GM19395 (cell line): ENCODE measurements at regions not wholly inside any gene's neighbourhood (a gene's known extent, or its start where the extent isn't known, plus 50 kb on each side); places are given as distances from the start of the nearest gene placed in this dataset.
"Not testable (repeated sequence)": the region's sequence is repeated elsewhere in the genome, so short reads cannot be mapped to it uniquely, and the experiment has no call there.

Experiments used
- ATAC-seq: cut with Tn5 transposase; IDR thresholded peaks from one replicate; pipeline ENCODE4 v1.9.1; 2021; ENCODE audit warnings: mild to moderate bottlenecking, moderate library complexity; ENCODE audit not compliant: unreplicated experiment

DNA sequence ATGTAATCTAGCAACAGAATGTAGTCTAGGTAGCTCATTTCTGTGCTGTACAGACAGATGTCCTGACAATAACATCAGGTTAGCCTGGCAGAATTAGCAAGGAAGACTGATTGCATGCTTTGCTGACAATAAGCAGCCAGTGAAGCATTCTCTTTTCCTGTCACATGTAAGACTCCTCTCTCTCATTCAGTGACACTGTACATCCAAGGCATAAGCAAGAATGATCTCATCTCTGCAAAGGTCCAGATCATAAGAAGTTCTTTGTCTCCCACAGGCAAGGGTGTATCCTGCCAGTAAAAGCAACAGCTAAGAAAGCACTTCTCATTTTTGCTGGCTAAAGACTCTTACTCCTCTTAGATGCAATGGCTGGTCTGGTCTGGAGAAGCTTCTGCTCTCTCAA is 861.8 kb downstream of the TAF11L14 start:
- ATAC-seq, result no peak

DNA sequence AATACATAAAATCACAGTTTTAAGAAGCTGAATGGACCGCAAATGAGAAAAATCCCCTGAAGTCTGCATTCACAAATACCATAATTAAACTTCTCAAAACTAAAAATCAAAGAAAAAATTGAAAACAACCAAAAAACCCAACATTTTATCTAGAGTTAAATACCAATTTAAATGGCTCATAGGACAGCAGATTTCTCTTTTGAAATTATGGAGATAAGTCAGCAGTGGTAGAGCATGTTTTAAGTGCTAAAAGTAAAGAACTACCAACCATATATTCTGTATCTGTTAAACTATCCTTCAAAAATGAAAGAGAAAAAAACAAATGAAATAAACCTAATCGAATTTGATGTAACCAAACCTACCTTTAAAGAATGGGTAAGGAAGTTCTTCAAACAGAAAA is 862.8 kb downstream of the TAF11L14 start:
- ATAC-seq, result no peak

DNA sequence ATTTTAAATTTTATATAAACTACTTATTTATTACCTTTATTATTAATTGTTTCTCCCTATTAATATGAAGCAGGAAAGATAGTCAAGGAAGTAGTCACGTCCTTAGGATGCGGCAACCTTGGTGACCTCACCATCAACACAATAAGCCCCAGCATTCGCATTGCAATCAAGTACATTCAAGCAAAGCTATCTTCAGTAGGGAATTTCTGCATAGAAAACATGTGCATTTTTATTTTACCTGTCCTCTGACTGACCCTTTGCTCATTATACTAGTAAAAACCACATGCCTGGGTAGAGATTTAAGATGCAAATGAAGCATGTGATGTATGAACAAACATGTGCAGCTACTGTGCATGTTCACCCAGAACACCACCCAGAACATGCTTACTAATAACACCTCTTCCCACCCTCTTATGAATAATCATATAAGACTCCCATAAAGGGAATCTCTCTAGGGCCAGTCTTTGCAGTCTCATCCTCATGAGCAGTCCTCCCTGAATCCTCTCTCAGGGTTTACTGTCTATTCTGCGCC is 869.6 kb downstream of the TAF11L14 start:
- ATAC-seq, result no peak

DNA sequence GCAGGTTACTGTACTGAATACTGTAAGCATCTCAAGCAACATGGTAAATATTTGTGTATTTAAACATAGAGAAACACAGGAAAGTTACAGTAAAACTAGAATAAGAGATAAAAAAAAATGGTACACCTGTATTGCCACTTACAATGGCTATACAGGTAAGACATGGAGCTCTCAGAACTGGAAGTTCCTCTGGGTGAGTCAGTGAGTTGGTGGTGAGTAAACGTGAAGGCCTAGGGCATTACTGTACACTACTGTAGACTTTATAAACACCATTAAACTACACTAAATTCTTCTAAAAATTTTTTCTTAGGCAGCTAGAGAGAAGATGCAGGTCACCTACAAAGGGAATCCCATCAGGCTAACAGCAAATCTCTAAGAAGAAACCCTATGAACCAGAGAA is 872.9 kb downstream of the TAF11L14 start:
- ATAC-seq, result no peak

DNA sequence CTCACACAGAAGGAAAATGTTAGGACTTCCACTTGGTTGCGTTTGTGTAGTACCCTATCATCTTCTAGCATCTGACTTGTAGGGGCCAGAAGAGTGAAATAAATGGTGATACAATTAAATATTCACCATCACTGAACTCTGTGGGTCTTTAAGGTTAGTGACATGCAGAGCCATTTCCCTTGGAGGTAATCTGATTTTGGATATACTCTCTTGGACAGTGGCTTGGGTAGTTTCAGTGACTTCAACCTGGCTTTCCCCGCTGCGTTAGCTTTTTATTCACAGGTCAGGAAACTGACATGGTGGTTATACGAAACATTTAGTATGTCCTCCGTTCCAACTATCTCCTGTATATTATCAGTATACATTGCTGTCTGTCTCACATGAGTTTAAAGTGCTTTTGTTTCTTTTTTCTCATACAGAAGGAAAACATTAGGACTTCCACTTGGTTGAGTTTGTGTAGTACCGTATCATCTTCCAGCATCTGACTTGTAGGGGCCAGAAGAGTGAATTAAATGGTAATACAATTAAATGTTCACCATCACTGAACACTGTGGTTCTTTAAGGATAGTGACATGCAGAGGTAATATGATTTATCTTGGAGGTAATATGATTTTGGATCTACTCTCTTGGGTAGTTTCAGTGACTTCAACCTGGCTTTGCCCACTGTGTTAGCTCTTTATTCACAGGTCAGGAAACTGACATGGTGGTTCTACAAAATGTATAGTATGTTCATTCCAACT is 883.6 kb downstream of the TAF11L14 start:
- ATAC-seq, result no peak

DNA sequence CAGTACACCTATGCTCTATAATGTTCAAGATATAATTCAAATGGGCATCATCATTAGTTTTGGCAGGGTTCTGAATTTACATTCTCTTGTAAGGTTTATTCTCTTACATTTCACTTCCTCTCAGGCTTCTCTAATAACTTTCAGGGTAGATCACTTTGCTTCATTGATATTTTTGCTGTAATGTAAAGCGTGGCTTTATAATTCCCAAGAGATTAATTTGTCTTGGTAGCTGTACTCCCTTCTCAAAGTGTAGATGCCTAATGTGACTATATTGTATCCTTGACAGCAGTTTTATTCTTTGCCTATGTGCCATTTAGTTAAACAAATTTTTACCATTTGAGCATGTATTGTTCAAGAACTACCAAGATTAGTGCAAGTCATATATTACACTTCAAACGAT is 889.1 kb downstream of the TAF11L14 start:
- ATAC-seq, result no peak

DNA sequence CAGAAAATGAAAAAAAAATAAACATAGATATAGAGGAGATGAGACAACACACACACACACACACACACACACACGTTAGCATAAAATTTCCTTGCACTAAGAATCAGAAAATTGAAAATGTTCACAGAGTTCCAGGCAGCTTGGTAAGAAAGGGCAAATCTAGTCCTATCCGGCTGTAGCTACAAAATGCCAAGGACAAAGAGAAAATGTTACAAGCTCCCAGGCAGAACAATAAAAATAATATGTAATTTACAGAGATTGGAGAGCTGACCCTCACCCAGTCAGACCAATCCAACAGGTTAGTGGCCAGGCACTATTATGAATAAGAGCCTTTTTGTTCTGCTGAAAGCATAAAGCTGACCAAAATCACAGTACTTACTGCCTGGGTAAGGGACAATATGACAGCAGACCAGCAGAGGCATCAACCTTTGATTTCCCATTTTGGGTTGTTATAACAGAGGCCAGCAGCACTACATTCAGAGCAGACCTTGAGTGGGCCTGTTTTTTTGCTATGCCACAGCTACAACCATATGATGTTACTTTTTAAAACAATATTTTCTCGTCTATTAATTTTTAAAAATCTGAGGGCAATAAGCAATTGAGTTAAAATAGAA is 892.6 kb downstream of the TAF11L14 start:
- no peak for ATAC-seq

DNA sequence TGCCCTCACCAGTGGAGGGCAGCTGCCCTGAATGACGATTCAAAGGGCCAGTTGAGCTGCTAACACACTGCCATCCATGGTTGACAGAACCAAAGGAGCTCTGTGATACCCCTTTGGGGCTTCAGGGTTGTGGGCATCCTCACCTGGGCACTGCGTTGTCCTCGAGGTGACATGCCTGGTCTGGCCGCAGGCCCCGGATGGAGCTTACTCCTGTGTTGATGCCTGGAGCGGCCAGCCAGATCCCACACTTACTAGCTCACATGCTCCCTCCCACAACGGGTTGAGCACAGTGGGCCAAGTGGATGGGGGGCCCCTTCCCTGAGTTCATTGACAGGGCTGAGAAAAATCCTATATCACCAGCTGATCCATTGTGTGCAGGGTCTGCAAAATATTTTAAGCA is 898.9 kb downstream of the TAF11L14 start:
- no peak for ATAC-seq

DNA sequence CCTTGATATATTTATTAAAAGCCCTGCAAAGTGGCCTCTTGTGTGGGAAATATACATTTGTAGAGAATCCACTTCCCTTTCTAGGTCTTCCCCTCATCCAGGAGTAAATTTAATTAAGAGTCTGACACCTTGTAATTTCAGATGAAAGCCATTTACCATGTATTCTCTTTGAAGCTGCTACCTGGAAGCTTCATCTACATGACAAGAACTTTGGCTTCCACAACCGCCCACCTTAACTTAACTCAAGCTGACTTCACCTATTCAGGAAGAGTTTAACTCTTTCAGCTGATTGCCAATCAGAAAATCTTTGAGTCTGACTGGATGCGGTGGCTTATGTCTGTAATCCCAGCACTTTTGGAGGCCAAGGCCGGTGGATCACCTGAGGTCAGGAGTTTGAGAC is 899.9 kb downstream of the TAF11L14 start:
- no peak for ATAC-seq

DNA sequence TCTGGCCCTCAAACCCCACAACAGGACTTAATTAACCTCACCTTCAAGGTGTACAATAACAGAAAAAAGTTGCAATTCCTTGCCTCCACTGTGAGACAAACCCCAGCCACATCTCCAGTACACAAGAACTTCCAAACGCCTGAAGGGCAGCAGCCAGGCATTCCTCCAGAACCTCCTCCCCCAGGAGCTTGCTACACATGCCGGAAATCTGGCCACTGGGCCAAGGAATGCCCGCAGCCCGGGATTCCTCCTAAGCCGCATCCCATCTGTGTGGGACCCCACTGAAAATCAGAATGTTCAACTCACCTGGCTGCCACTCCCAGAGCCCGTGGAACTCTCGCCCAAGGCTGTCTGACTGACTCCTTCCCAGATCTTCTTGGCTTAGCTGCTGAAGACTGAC is 901.5 kb downstream of the TAF11L14 start:
- ATAC-seq, result not testable (repeated sequence)

DNA sequence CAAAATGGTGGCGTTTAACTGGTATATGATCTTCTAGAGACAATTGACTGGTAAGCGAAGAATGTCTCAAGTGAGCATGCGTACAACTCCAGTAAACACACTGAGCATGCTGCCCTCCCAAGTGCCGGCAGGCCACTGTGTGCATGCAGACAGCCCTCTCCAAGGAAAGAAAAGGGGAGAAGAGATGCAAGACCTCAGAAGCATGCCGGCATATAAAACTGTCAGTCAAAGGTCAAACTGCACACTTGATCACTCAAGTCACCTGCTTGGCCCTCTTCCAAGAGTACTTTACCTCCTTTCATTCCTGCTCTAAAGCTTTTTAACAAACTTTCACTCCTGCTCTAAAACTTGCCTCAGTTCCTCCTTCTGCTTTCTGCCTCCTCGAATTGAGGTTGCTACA is 910.2 kb downstream of the TAF11L14 start:
- ATAC-seq, result no peak

DNA sequence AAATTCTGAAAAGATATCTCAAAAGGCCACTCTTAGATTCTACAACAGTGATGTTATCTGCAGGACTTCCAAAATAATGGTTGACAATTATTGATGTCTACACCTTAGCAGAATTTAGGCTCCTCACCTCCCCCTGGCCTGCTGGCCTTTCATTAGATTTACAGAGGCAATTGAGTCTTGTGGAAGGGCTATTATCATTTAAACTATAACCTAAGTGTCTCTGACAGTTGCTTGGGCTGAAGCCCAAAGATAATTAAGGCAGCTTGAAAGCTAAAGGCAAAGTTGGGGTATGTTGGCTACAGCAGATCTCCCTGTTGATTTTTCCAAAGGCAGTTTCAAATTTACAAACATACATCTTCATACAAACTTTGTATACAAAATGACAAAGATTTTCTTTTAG is 912.3 kb downstream of the TAF11L14 start:
- ATAC-seq, result no peak

DNA sequence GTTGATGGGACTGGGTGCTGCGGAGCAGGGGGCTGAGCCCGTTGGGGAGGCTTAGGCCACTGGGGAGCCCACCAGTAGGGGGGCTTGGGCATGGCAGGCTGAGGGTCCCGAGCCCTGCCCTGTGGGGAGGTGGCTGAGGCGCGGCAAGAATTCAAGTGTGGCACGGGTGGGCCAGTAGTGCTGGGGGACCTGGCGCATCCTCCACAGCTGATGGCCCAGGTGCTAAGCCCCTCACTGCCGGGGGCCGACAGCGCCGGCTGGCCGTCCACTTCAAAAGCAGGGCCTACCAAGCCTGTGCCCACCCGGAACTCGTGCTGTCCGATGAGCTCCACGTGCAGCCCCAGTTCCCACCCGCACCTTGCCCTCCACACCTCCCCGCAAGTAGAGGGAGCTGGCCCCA is 917.5 kb downstream of the TAF11L14 start:
- ATAC-seq, result no peak

DNA sequence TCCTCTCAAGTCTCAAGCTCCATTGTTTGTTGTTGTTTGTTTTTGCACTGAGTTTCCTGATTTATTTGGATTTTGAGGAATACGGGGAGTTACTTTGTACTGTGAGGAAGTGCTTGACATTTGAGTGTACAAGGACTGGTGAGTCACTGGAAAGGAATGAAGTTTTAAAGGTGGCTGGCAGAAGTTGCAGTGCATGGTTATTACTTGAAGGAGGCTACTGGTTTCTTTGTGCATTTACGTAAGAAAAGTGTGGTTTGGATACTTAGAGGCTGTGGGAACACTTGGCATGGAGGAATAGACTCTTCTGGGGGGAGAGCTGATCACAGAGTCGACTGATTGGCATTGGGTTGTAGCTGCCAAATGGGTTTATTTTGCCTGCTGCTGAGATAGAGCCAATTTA is 919.0 kb downstream of the TAF11L14 start:
- no peak for ATAC-seq

DNA sequence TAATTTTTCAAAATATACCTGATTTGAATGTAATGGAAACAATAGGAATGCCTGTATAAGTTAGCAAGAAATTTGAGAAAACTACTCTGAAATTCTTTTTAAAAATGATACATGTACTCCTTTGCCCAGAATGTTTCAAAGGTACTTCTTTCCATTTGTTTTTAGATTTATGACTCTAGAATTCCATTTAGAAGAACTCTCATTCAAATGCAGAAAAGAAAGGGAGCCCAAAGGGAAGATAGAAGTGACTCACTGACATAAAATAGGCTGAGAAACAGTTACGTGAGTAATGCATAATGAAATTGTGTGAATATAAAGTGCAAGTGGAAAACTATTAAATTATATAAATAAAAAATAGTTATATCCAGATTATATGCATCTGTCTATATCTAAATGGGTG is 926.3 kb downstream of the TAF11L14 start:
- no peak for ATAC-seq

DNA sequence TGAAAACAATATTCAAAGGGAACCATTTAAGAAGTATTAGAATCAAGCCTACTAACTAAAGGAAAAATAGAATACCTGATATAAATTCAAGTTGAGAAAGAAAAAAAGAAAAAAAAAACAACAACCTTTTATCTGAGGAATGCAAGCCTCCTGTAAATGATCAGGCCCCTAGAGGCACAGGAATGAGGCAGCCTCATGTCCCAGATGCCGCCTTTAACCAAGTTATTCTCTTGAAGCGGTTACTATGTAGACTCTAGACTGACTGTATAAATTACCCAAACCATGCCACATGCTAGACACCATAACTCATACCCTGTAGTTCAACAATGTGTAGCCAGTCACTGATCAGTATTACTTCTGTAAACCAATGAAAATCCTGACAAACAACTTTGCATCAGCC is 929.6 kb downstream of the TAF11L14 start:
- no peak for ATAC-seq

DNA sequence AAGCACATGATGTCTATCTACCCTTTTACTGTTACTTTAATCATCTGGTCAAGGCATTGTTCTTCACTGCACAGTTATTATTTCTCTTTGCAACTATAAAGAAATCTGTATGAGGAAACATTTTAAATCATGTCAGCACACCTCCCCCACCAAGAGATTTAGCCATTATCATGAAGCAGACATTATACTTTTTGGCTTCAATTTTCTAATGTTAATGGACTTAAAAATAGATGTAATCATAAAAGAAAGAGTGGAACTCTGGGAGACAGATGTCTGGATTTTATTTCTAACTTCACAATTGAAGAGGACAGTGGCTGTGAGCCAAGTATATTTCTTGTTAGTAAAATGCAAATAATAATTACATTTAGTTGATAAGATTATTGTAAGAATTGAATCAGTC is 932.4 kb downstream of the TAF11L14 start:
- no peak for ATAC-seq

DNA sequence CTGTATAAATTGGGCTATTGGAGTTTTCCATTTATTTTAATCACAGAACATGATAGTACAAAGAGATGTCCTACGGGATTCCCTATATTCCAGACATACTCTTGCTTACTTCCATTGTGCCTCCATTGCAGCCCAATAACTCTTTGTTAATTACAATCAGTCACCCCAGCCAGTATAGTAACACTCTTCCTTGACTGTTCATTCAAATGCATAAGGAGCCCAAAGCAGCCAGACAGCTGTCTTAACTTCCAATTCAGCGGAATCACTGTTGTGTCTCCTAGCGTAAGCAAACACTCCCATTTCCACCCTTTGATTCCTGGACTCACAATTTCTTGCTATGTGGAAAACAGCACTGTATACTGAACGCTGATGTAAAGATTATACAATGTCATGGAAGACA is 942.3 kb downstream of the TAF11L14 start:
- no peak for ATAC-seq

DNA sequence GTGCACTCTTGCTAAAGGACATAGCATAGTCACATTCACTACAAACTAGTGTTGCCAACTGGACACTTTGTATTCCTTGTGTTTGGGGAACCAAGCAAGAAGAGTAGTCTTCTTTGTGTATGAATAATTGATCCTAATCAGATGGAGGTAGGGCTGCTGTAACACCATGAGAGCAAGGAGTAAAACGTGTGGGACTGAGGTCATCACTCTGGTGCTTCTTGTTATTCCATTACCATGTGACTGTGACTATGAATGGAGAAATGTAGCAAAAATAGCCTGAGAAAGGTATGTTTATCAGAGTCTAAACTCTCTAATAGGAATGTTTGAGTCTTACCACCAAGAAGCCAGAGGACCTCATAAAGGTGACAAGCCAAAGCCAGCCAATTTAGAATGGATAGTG is 966.9 kb downstream of the TAF11L14 start:
- no peak for ATAC-seq

DNA sequence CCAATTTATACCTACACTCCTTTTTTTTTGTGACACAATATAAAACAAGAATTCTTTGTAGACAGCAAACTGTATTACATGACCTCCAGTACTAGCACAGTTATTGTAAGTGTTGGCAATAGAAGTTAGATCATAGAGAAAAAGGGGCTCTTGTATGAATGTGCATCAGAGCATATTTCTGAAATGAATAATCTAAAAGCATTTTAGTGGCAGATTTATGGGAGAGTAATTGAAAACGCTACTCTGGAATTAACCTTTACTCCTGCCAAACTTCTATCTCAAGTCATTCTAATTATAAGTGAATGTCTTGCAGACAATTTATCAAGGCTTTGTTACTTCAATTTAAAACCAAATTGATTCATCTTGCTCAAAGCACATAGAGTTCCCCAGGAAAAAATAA is 968.1 kb downstream of the TAF11L14 start:
- no peak for ATAC-seq

DNA sequence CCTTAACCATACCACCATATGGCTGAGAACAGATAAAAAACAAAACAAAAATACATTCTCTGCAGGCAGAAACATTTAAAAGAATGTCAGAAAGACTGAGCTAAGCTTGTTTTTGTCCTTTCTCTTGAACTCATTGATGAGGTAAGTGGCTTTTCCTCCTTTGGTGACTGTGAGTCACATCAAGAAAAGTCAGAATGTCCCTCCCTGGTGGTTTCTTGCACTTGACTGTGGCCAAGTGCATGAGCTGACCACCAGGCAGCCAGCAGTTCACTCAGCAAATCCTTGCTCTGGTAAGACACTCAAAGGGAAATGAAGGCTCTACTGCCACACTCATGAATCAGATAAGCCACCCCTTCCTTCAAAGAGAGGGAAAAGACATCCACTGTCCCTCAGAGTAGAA is 970.9 kb downstream of the TAF11L14 start:
- ATAC-seq, result no peak

DNA sequence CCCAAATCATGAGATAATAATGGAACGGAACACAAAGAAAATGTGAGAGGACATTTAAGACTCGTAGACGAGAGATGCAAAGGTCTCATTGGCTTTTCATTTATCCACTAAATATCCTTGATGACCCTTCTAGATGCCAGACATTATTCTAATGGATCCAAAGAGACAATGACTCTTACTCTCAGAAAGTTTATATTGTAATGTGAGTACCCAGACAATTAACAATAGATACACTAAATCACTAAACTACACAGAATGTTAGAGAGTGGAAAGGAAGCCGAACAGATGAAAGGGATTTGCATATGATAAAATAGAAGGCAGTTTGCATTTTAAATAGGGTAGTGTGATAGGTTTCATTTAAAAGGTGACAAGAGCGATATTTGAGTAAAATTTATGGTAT is 973.3 kb downstream of the TAF11L14 start:
- ATAC-seq, result no peak

DNA sequence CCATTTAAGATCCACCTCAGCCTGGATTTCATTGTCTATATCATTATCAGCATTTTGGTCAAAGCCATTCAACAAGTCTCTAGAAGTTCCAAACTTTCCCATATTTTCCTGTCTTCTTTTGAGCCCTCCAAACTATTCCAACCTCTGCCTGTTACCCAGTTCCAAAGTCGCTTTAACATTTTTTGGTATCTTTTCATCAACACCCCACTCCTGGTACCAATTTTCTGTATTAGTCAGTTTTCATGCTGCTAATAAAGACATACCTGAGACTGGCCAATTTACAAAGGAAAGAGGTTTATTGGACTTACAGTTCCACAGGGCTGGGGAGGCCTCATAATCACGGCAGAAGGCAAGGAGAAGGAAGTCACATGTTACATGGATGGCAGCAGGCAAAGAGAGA is 982.9 kb downstream of the TAF11L14 start:
- ATAC-seq, result not testable (repeated sequence)
